Peyer's patch (tissue), 4 donors: ENCODE measurements at regions not wholly inside any gene's neighbourhood (a gene's known extent, or its start where the extent isn't known, plus 50 kb on each side); places are given as distances from the start of the nearest gene placed in this dataset.

ENCODE experiments used
- DNase-seq, 3 donors: peaks; one replicate each; pipeline ENCODE4 v3.0.0-alpha.2; 2017 to 2019
- H3K27ac ChIP-seq, 4 donors: fragments of 200-600 bp; sonication (generic); one replicate each; pipeline ENCODE4 v1.5.1; 2016 to 2019
- H3K27me3 ChIP-seq, 2 donors: fragments of 200-600 bp; sonication (generic); one replicate each; pipeline ENCODE4 v1.5.1; 2019
- H3K36me3 ChIP-seq, 3 donors: fragments of 200-600 bp; sonication (generic); one replicate each; pipeline ENCODE4 v1.5.1; 2016 to 2019
- H3K4me1 ChIP-seq, 4 donors: fragments of 200-600 bp; sonication (generic); one replicate each; pipeline ENCODE4 v1.5.1; 2016 to 2019
- H3K4me3 ChIP-seq, 4 donors: fragments of 200-600 bp; sonication (generic); 1 replicate in 3 of 4; 2 replicates in 1 of 4; pipeline ENCODE4 v1.5.1; 2016 to 2019; ENCODE audit warnings: mild to moderate bottlenecking in 1 of 4
- H3K9me3 ChIP-seq, 4 donors: fragments of 200-600 bp; sonication (generic); one replicate each; pipeline ENCODE4 v1.5.1; 2016 to 2019; ENCODE audit warnings: mild to moderate bottlenecking in 1 of 4
- POLR2A ChIP-seq, 2 donors: fragments of 450-650 bp; IDR thresholded peaks; one replicate each; pipeline ENCODE4 v1.5.1; 2017; ENCODE audit warnings: antibody characterized with exemption in 2 of 2, mild to moderate bottlenecking in 2 of 2, moderate library complexity in 2 of 2
- TF ChIP-seq, protein P1 (sequence below), 6 experiments: fragments of 450-650 bp in 4 of 6; fragments of 200-600 bp in 2 of 6; sonication (generic) in 1 of 6; IDR thresholded peaks; one replicate each; pipeline ENCODE4 v1.5.1; 2017 to 2019; ENCODE audit warnings: antibody characterized with exemption in 6 of 6, mild to moderate bottlenecking in 3 of 6, moderate library complexity in 1 of 6

DNA sequence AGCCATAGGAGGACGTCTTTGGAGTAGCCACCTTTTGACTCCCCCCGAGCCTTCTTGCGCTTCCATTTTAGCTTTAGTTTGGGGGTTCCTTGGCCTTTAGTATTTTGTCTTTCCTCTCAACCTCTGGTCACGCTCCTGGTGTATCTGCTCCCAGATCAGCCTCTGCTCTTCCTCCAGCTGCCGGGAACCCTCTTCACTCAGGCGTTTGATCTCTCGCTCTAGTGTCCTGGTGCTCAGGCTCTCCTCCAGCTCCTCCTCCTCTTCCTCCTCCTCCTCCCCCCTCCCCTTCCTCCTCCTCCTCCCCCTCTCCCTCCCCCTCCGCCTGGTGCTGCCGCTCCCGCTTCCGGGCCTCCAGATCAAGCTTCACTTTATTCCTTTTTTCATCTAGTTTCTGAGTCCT is 1082.3 kb upstream of the TMEFF2 start:
- H3K36me3 ChIP-seq: no peaks in the 10 kb centered on the region
- H3K4me3 ChIP-seq: no peak overlapping the region
- DNase-seq: no peak
- no peak overlapping the region for H3K27ac ChIP-seq
- H3K27me3 ChIP-seq: no peaks in the 10 kb centered on the region
- TF ChIP-seq POLR2A (IDR thresholded peaks at IDR 0.05): no peak
- TF ChIP-seq, protein P1, sequence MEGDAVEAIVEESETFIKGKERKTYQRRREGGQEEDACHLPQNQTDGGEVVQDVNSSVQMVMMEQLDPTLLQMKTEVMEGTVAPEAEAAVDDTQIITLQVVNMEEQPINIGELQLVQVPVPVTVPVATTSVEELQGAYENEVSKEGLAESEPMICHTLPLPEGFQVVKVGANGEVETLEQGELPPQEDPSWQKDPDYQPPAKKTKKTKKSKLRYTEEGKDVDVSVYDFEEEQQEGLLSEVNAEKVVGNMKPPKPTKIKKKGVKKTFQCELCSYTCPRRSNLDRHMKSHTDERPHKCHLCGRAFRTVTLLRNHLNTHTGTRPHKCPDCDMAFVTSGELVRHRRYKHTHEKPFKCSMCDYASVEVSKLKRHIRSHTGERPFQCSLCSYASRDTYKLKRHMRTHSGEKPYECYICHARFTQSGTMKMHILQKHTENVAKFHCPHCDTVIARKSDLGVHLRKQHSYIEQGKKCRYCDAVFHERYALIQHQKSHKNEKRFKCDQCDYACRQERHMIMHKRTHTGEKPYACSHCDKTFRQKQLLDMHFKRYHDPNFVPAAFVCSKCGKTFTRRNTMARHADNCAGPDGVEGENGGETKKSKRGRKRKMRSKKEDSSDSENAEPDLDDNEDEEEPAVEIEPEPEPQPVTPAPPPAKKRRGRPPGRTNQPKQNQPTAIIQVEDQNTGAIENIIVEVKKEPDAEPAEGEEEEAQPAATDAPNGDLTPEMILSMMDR (IDR thresholded peaks at IDR 0.05): no peak
- no peaks in the 10 kb centered on the region for H3K4me1 ChIP-seq
- H3K9me3 ChIP-seq: no peaks in the 10 kb centered on the region

DNA sequence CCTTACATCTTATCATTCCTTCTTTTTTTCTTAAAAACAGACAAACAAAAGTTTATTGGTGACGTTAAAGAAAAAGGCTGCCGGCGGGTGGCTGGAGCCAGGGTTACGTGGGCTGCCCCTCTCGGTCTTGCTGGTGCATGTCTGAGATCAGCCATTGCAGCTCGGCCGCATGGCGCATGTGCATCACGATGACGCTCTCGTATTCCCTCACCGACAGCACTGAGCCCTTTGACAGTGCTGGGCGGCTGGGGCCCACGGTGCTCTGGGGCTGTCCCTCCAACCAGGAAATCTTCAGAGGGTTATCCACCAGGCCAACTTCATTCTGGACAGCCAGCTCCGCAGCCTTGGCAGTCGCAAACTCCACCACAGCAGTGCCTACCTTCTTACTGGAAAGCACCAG is 1081.8 kb upstream of the TMEFF2 start:
- DNase-seq: no peak
- no peak for TF ChIP-seq POLR2A (IDR thresholded peaks at IDR 0.05)
- TF ChIP-seq, protein P1 (IDR thresholded peaks at IDR 0.05): no peak
- Histone ChIP-seq H3K27me3 (no peaks in the 10 kb centered on the region), H3K27ac (no peak overlapping the region), H3K36me3 (no peaks in the 10 kb centered on the region), H3K4me3 (no peak overlapping the region), H3K9me3 (no peaks in the 10 kb centered on the region), H3K4me1 (no peaks in the 10 kb centered on the region)

DNA sequence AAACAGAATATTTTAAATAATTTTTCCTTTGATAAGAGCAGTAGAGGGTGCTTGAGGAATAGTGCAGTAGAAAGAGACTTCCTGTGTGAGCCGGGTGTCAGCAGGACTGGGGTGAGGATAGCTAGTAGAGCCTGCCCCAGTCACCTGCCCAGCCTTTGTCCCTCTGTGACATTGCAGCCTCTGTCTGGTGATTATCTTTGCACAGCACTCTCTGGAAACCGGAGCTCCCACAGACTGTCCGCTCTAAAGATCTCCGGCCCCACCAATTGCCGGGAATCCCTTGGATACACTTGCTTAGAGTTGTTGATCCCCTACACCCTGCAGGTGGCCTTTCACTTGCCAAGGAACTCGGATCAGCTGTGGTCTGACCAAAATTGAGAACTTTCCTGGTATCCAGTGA is 1081.3 kb upstream of the TMEFF2 start:
- no peaks in the 10 kb centered on the region for H3K36me3 ChIP-seq
- H3K4me1 ChIP-seq: no peaks in the 10 kb centered on the region
- H3K27ac ChIP-seq: no peak overlapping the region
- no peak for DNase-seq
- no peaks in the 10 kb centered on the region for H3K9me3 ChIP-seq
- H3K4me3 ChIP-seq: no peak overlapping the region
- TF ChIP-seq, protein P1 (IDR thresholded peaks at IDR 0.05): no peak
- no peak for TF ChIP-seq POLR2A (IDR thresholded peaks at IDR 0.05)
- no peaks in the 10 kb centered on the region for H3K27me3 ChIP-seq

DNA sequence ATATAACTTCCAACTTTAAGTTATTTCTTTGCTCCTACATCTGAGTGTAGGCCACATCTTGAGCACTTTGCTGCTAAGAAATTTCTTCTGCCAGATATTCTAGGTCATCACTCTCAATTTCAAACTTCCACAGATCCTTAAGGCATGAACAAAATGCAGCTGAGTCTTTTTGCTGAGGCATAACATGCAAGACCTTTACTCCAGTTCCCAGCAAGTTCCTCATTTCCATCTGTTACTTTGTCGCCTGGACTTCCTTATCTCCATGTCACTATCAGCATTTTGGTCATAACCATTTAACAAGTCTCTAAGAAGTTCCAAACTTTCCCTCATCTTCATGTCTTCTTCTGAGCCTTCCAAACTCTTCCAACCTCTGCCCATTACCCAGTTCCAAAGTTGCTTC is 1077.3 kb upstream of the TMEFF2 start:
- Histone ChIP-seq H3K36me3 (no peaks in the 10 kb centered on the region), H3K27ac (no peak overlapping the region)

DNA sequence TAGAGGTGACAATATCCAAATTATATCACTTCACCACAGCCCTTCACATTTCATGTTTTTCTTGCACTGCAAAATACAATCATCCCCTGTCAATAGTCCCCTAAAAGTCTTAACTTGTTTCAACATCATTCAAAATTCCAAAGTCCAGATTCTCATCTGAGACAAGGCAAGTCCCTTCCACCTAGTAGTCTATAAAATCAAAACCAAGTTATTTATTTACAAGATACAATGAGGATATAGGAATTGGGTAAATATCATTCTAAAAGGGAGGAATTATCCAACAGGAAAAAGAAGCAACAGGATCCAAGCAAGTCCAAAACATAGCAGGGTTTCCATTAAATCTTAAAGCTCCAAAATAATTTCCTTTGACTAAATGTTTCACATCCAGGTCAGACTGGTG is 1076.1 kb upstream of the TMEFF2 start:
- no peaks in the 10 kb centered on the region for H3K4me1 ChIP-seq
- no peak for DNase-seq

More for the DNA sequence above, 1077.3 kb upstream of the TMEFF2 start:
- no peaks in the 10 kb centered on the region for H3K4me1 ChIP-seq
- H3K27me3 ChIP-seq: no peaks in the 10 kb centered on the region
- no peaks in the 10 kb centered on the region for H3K9me3 ChIP-seq
- H3K4me3 ChIP-seq: no peak overlapping the region
- DNase-seq: no peak
- TF ChIP-seq POLR2A (IDR thresholded peaks at IDR 0.05): no peak
- TF ChIP-seq, protein P1 (IDR thresholded peaks at IDR 0.05): no peak

More for the DNA sequence above, 1076.1 kb upstream of the TMEFF2 start:
- Histone ChIP-seq H3K27me3 (no peaks in the 10 kb centered on the region), H3K36me3 (no peaks in the 10 kb centered on the region), H3K9me3 (no peaks in the 10 kb centered on the region), H3K27ac (no peak overlapping the region), H3K4me3 (no peak overlapping the region)
- TF ChIP-seq, protein P1 (IDR thresholded peaks at IDR 0.05): no peak
- TF ChIP-seq POLR2A (IDR thresholded peaks at IDR 0.05): no peak
